ENCODE measurements at regions not wholly inside any gene's neighbourhood (a gene's known extent, or its start where the extent isn't known, plus 50 kb on each side); places are given as distances from the start of the nearest gene placed in this dataset.

DNA sequence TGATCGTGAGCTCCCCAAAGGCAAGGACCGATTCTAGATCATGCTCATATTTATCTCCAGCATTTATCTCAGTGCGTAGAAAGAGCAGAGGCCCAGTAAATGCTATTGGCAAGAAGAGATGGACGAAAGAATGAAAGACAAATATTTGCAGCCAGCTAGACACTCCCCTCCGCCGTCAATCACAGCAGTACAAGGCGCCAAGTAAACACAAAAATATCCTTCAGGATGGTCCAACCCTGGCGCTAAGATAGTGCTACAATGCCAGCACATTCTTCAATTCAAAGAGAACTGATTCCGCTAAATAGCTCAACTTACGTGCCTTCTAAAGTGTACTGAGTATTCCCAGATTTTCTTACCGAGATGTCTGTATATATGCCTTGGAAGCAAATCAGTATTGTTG, 114.5 kb downstream of the DDX53 start:
- in situ Hi-C loops (cut with HindIII; ENCODE audit: low sequenced_read_pairs) = no loop called here
- TF ChIP-seq, protein P1, sequence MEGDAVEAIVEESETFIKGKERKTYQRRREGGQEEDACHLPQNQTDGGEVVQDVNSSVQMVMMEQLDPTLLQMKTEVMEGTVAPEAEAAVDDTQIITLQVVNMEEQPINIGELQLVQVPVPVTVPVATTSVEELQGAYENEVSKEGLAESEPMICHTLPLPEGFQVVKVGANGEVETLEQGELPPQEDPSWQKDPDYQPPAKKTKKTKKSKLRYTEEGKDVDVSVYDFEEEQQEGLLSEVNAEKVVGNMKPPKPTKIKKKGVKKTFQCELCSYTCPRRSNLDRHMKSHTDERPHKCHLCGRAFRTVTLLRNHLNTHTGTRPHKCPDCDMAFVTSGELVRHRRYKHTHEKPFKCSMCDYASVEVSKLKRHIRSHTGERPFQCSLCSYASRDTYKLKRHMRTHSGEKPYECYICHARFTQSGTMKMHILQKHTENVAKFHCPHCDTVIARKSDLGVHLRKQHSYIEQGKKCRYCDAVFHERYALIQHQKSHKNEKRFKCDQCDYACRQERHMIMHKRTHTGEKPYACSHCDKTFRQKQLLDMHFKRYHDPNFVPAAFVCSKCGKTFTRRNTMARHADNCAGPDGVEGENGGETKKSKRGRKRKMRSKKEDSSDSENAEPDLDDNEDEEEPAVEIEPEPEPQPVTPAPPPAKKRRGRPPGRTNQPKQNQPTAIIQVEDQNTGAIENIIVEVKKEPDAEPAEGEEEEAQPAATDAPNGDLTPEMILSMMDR (IDR thresholded peaks at IDR 0.05; ENCODE audit: low read depth, low read length) = no peak
- DNase-seq (ENCODE audit: low read depth, low spot score) = no peak
- H3K4me3 ChIP-seq (ENCODE audit: low read depth, low read length) = no peak overlapping the region

DNA sequence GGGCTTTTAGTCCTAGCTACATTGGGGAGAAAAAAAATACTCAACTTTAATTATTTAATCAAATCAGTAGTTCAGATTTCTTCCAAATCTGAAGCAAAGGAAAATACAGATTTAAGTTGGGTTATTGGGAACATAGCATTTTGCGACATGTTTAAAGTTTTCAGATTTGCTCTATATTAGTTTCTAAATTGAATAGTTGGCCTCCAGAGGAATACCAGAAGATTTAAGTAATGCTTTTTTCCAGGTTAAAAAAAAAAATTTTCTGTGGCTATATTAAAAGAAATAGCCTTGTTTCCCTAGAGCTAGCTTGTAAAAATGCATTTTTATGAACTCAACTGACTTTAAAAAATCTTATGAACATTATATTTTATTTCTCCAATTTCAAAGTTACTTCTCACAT, 115.9 kb downstream of the DDX53 start:
- in situ Hi-C loops (cut with HindIII; ENCODE audit: low sequenced_read_pairs) = no loop called here
- no peak for DNase-seq (ENCODE audit: low read depth, low spot score)
- TF ChIP-seq, protein P1 (IDR thresholded peaks at IDR 0.05; ENCODE audit: low read depth, low read length) = no peak
- H3K4me3 ChIP-seq (ENCODE audit: low read depth, low read length) = no peak overlapping the region

DNA sequence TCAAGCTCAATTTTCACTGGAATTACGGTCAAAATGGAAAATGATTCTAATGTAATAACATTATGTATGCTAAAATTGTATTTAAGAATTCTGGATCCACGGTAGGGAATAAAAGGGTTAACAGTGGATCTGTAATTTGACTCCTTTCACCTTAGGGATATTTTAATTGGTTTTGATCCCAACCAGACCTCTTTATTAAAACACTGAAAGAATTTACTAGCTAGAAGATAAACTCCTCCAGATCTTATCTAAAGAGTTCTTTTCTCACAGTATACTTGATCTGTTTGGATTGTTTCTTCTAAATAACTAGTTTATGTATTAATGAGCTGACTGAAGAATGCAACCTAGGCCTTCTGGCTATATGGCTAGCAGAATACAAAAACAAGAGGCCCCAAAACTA, 118.4 kb downstream of the DDX53 start:
- in situ Hi-C loops (cut with HindIII; ENCODE audit: low sequenced_read_pairs) = no loop called here
- no peak for DNase-seq (ENCODE audit: low read depth, low spot score)
- TF ChIP-seq, protein P1 (IDR thresholded peaks at IDR 0.05; ENCODE audit: low read depth, low read length) = no peak
- no peak overlapping the region for H3K4me3 ChIP-seq (ENCODE audit: low read depth, low read length)

DNA sequence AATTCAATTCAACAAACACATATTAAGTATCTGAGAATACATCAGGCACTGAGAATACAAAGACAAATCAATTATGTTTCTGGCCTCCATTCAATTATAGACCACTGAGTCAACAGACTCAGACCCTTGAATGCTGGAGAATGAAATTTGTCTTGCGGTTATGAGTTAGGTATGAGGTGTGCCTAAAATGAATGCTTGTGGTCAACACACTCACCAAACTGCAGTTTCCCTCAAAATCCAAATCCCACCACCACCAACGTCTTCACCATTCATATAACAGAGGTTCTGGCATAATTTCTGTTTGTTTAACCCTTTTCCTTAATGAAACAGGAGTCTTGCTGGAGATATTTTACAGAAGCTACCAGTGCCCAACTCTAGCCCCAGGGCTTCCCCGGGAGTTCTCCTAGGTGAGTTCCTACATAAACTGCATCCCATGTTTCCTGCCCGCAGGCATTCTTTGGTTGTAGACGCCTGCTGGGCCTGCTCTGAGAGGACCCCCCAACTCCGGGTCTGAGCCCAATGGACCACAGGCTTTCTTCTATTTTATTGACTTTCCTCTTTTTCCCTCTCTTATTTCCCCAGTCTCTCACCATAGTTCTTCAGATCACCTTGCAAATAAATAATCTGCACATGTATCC, 119.2 kb downstream of the DDX53 start:
- H3K4me3 ChIP-seq (ENCODE audit: low read depth, low read length) = no peak overlapping the region
- in situ Hi-C loops (cut with HindIII; ENCODE audit: low sequenced_read_pairs) = no loop called here
- DNase-seq (ENCODE audit: low read depth, low spot score) = peak; percentile 22
- TF ChIP-seq, protein P1 (IDR thresholded peaks at IDR 0.05; ENCODE audit: low read depth, low read length) = no peak

DNA sequence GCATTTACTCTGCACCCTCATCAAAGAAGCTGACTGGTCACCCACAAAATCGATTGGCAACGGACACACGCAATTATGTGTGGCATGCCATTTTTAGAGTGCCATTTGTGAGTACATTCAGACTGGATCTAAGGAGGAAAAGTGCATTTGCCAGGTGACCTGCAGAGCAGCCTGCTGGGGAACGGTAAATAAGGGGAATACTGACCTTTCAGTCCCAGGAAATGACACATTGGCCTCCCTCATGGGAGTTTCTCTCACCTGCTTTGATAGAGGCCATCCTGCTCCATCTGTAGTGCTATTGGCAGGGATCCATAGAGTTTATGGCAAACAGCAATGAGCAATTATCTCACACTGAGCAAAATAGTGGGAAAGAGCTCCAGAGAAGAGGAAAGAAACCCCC, 127.8 kb downstream of the DDX53 start:
- no peak overlapping the region for H3K4me3 ChIP-seq (ENCODE audit: low read depth, low read length)
- in situ Hi-C loops (cut with HindIII; ENCODE audit: low sequenced_read_pairs) = no loop called here
- TF ChIP-seq, protein P1 (IDR thresholded peaks at IDR 0.05; ENCODE audit: low read depth, low read length) = no peak
- DNase-seq (ENCODE audit: low read depth, low spot score) = no peak

DNA sequence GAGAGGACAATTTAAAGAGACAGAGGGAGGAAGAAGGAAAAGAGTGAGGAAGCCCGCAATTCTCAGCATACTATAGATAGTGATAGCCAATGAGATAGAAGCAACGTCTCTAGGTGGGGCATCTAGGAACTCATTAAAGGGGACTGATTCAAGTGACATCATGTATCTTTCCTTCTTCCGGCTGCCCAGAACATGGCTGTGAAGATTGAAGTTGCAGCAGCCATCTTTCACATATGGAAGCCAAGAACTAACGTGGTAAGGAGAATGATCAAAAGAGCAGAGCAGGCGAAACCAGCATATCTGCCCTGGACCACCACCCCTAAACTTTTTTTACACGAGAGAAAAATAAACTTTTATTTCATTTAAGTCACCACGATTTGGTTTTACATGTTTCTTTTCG, 133.8 kb downstream of the DDX53 start:
- in situ Hi-C loops (cut with HindIII; ENCODE audit: low sequenced_read_pairs) = no loop called here
- DNase-seq (ENCODE audit: low read depth, low spot score) = no peak
- no peak overlapping the region for H3K4me3 ChIP-seq (ENCODE audit: low read depth, low read length)
- TF ChIP-seq, protein P1 (IDR thresholded peaks at IDR 0.05; ENCODE audit: low read depth, low read length) = no peak
